ENCODE measurements at regions not wholly inside any gene's neighbourhood (a gene's known extent, or its start where the extent isn't known, plus 50 kb on each side); places are given as distances from the start of the nearest gene placed in this dataset.
"Not testable (repeated sequence)": the region's sequence is repeated elsewhere in the genome, so short reads cannot be mapped to it uniquely, and the experiment has no call there.

GRCh38 chr9:19913151-19913550, 124.3 kb upstream of the SLC24A2 start:
- no peak overlapping the region for H3K27ac Mint-ChIP-seq
- H3K27me3 Mint-ChIP-seq: no peaks in the 10 kb centered on the region
- no peaks in the 10 kb centered on the region for H3K9me3 Mint-ChIP-seq (ENCODE audit: low read depth)
- no peaks in the 10 kb centered on the region for H3K36me3 Mint-ChIP-seq (ENCODE audit: insufficient read depth)
- no peak for DNase-seq (ENCODE audit: low spot score, unreplicated experiment)
- H3K4me1 Mint-ChIP-seq (ENCODE audit: low read depth): no peaks in the 10 kb centered on the region
- TF ChIP-seq CTCF (IDR thresholded peaks at IDR 0.05; ENCODE audit: unreplicated experiment): no peak
- no peak overlapping the region for H3K4me3 Mint-ChIP-seq (ENCODE audit: low read depth)

GRCh38 chr9:19903076-19903475, 114.2 kb upstream of the SLC24A2 start:
- Mint-ChIP-seq H3K36me3 (ENCODE audit: insufficient read depth) (no peaks in the 10 kb centered on the region), H3K27me3 (no peaks in the 10 kb centered on the region), H3K9me3 (ENCODE audit: low read depth) (peaks cover 5% of the 10 kb centered on the region), H3K27ac (no peak overlapping the region), H3K4me3 (ENCODE audit: low read depth) (no peak overlapping the region), H3K4me1 (ENCODE audit: low read depth) (peaks cover 2% of the 10 kb centered on the region)
- TF ChIP-seq CTCF (IDR thresholded peaks at IDR 0.05; ENCODE audit: unreplicated experiment): no peak
- DNase-seq (ENCODE audit: low spot score, unreplicated experiment): no peak

GRCh38 chr9:19901586-19901985, 112.7 kb upstream of the SLC24A2 start:
- no peak for DNase-seq (ENCODE audit: low spot score, unreplicated experiment)
- peaks cover 2% of the 10 kb centered on the region for H3K4me1 Mint-ChIP-seq (ENCODE audit: low read depth)
- no peaks in the 10 kb centered on the region for H3K9me3 Mint-ChIP-seq (ENCODE audit: low read depth)
- H3K27ac Mint-ChIP-seq: no peak overlapping the region
- H3K36me3 Mint-ChIP-seq (ENCODE audit: insufficient read depth): no peaks in the 10 kb centered on the region
- no peak overlapping the region for H3K4me3 Mint-ChIP-seq (ENCODE audit: low read depth)
- no peak for TF ChIP-seq CTCF (IDR thresholded peaks at IDR 0.05; ENCODE audit: unreplicated experiment)
- no peaks in the 10 kb centered on the region for H3K27me3 Mint-ChIP-seq

- DNase-seq (ENCODE audit: low spot score, unreplicated experiment): no peak
- Mint-ChIP-seq H3K4me1 (ENCODE audit: low read depth) (no peaks in the 10 kb centered on the region), H3K36me3 (ENCODE audit: insufficient read depth) (no peaks in the 10 kb centered on the region), H3K27ac (no peak overlapping the region), H3K4me3 (ENCODE audit: low read depth) (no peak overlapping the region), H3K27me3 (no peaks in the 10 kb centered on the region), H3K9me3 (ENCODE audit: low read depth) (no peaks in the 10 kb centered on the region)
- TF ChIP-seq CTCF (IDR thresholded peaks at IDR 0.05; ENCODE audit: unreplicated experiment): no peak
Observed at GRCh38 chr9:19896161-19896560, 107.3 kb upstream of the SLC24A2 start.

GRCh38 chr9:19895578-19895977, 106.7 kb upstream of the SLC24A2 start:
- H3K4me3 Mint-ChIP-seq (ENCODE audit: low read depth); H3K27ac Mint-ChIP-seq; H3K9me3 Mint-ChIP-seq (ENCODE audit: low read depth); DNase-seq (ENCODE audit: low spot score, unreplicated experiment); H3K36me3 Mint-ChIP-seq (ENCODE audit: insufficient read depth); H3K4me1 Mint-ChIP-seq (ENCODE audit: low read depth); H3K27me3 Mint-ChIP-seq: not testable (repeated sequence)

GRCh38 chr9:19895006-19895405, 106.2 kb upstream of the SLC24A2 start:
- Mint-ChIP-seq H3K36me3 (ENCODE audit: insufficient read depth) (no peaks in the 10 kb centered on the region), H3K27me3 (no peaks in the 10 kb centered on the region), H3K9me3 (ENCODE audit: low read depth) (no peaks in the 10 kb centered on the region), H3K4me3 (ENCODE audit: low read depth) (no peak overlapping the region), H3K4me1 (ENCODE audit: low read depth) (no peaks in the 10 kb centered on the region), H3K27ac (no peak overlapping the region)
- no peak for TF ChIP-seq CTCF (IDR thresholded peaks at IDR 0.05; ENCODE audit: unreplicated experiment)
- DNase-seq (ENCODE audit: low spot score, unreplicated experiment): no peak
